ENCODE measurements at regions not wholly inside any gene's neighbourhood (a gene's known extent, or its start where the extent isn't known, plus 50 kb on each side); places are given as distances from the start of the nearest gene placed in this dataset.

- no peak for DNase-seq
- no peak overlapping the region for H3K27ac ChIP-seq
- no peak overlapping the region for H3K4me3 ChIP-seq
- TF ChIP-seq POLR2A (IDR thresholded peaks at IDR 0.05) = no peak
- TF ChIP-seq, protein P1, sequence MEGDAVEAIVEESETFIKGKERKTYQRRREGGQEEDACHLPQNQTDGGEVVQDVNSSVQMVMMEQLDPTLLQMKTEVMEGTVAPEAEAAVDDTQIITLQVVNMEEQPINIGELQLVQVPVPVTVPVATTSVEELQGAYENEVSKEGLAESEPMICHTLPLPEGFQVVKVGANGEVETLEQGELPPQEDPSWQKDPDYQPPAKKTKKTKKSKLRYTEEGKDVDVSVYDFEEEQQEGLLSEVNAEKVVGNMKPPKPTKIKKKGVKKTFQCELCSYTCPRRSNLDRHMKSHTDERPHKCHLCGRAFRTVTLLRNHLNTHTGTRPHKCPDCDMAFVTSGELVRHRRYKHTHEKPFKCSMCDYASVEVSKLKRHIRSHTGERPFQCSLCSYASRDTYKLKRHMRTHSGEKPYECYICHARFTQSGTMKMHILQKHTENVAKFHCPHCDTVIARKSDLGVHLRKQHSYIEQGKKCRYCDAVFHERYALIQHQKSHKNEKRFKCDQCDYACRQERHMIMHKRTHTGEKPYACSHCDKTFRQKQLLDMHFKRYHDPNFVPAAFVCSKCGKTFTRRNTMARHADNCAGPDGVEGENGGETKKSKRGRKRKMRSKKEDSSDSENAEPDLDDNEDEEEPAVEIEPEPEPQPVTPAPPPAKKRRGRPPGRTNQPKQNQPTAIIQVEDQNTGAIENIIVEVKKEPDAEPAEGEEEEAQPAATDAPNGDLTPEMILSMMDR (IDR thresholded peaks at IDR 0.05 in 4 of 5, conservative IDR thresholded peaks at IDR 0.05 in 1 of 5) = no peak
- H3K9me3 ChIP-seq = no peaks in the 10 kb centered on the region
- H3K36me3 ChIP-seq = no peaks in the 10 kb centered on the region
- in situ Hi-C loops (cut with MboI; ENCODE audit: low sequenced_read_pairs in 4 of 4) = no loop called here
- intact Hi-C loops (cut with DNase I; ENCODE audit: low total_unique reads) = no loop called here
- H3K27me3 ChIP-seq = no peaks in the 10 kb centered on the region
- H3K4me1 ChIP-seq = no peaks in the 10 kb centered on the region
- ATAC-seq = no peak
These were observed 106.3 kb upstream of the PTPRZ1 start for GRCh38 chr7:121766676-121767075.

GRCh38 chr7:121761399-121761798, 111.6 kb upstream of the PTPRZ1 start:
- intact Hi-C loops (cut with DNase I; ENCODE audit: low total_unique reads) = no loop called here
- Histone ChIP-seq H3K4me3 (no peak overlapping the region), H3K9me3 (no peaks in the 10 kb centered on the region), H3K27me3 (no peaks in the 10 kb centered on the region), H3K4me1 (no peaks in the 10 kb centered on the region), H3K36me3 (no peaks in the 10 kb centered on the region), H3K27ac (no peak overlapping the region)
- TF ChIP-seq, protein P1 (IDR thresholded peaks at IDR 0.05 in 4 of 5, conservative IDR thresholded peaks at IDR 0.05 in 1 of 5) = no peak
- TF ChIP-seq POLR2A (IDR thresholded peaks at IDR 0.05) = no peak
- in situ Hi-C loops (cut with MboI; ENCODE audit: low sequenced_read_pairs in 4 of 4) = no loop called here
- ATAC-seq (no peak), DNase-seq (no peak)

GRCh38 chr7:121755818-121756552, 117.0 kb upstream of the PTPRZ1 start:
- no peaks in the 10 kb centered on the region for H3K4me1 ChIP-seq
- no peak overlapping the region for H3K27ac ChIP-seq
- no peak overlapping the region for H3K4me3 ChIP-seq
- in situ Hi-C loops (cut with MboI; ENCODE audit: low sequenced_read_pairs in 4 of 4) (no loop called here), intact Hi-C loops (cut with DNase I; ENCODE audit: low total_unique reads) (no loop called here)
- ATAC-seq = no peak
- no peaks in the 10 kb centered on the region for H3K36me3 ChIP-seq
- H3K27me3 ChIP-seq = no peaks in the 10 kb centered on the region
- no peak for DNase-seq
- TF ChIP-seq, protein P1 (IDR thresholded peaks at IDR 0.05 in 4 of 5, conservative IDR thresholded peaks at IDR 0.05 in 1 of 5) = no peak
- TF ChIP-seq POLR2A (IDR thresholded peaks at IDR 0.05) = no peak
- no peaks in the 10 kb centered on the region for H3K9me3 ChIP-seq

DNA sequence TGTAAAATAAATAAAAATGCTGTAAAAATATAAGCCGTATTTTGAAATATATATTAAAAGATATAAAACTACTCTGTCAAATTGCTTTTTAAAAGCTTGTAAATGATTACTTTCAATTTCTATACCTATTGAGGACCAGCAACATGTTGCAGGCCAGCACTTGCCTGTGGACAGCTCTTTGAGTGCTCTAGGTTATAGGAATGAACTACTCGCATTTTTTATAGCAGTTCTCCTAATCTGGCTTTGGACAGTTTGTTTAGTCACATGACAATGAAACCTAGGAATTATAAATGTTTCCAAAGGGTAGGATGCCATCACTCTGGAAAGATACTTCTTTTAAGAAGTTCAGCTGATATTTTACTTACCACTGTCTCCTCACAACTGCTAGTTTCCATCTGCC, 117.7 kb upstream of the PTPRZ1 start:
- H3K27me3 ChIP-seq = no peaks in the 10 kb centered on the region
- H3K27ac ChIP-seq = no peak overlapping the region
- intact Hi-C loops (cut with DNase I; ENCODE audit: low total_unique reads) = no loop called here
- in situ Hi-C loops (cut with MboI; ENCODE audit: low sequenced_read_pairs in 4 of 4) = no loop called here
- H3K36me3 ChIP-seq = no peaks in the 10 kb centered on the region
- ATAC-seq (no peak), DNase-seq (no peak)
- no peaks in the 10 kb centered on the region for H3K4me1 ChIP-seq
- H3K9me3 ChIP-seq = no peaks in the 10 kb centered on the region
- TF ChIP-seq POLR2A (IDR thresholded peaks at IDR 0.05) = no peak
- TF ChIP-seq, protein P1 (IDR thresholded peaks at IDR 0.05 in 4 of 5, conservative IDR thresholded peaks at IDR 0.05 in 1 of 5) = no peak
- H3K4me3 ChIP-seq = no peak overlapping the region

DNA sequence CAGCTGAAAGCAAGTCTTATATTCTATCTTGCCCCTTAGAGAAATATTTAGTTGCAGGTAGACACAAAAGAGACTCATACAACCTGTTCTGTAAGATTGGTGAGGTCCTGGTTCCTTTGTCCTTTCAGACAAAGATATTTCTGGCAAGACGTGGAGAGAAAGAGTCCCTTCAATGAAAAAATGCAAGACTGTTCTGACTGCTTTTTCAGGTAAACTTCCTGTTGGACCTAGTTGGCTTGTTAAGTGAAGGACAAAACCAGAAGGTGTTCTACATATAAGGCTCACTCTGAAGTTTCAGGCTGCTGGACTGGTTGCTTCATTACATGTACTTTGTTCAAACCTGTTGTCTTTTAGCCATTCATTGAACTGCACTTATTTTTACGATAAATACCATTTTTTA, 119.0 kb upstream of the PTPRZ1 start:
- intact Hi-C loops (cut with DNase I; ENCODE audit: low total_unique reads) (no loop called here), in situ Hi-C loops (cut with MboI; ENCODE audit: low sequenced_read_pairs in 4 of 4) (no loop called here)
- H3K27ac ChIP-seq = no peak overlapping the region
- DNase-seq (no peak), ATAC-seq (no peak)
- no peaks in the 10 kb centered on the region for H3K4me1 ChIP-seq
- H3K4me3 ChIP-seq = no peak overlapping the region
- H3K9me3 ChIP-seq = no peaks in the 10 kb centered on the region
- H3K27me3 ChIP-seq = no peaks in the 10 kb centered on the region
- H3K36me3 ChIP-seq = no peaks in the 10 kb centered on the region
- TF ChIP-seq, protein P1 (IDR thresholded peaks at IDR 0.05 in 4 of 5, conservative IDR thresholded peaks at IDR 0.05 in 1 of 5) = no peak
- no peak for TF ChIP-seq POLR2A (IDR thresholded peaks at IDR 0.05)

All from gastrocnemius medialis (tissue), 4 donors.